HG03457 (cell line): ENCODE measurements at regions not wholly inside any gene's neighbourhood (a gene's known extent, or its start where the extent isn't known, plus 50 kb on each side); places are given as distances from the start of the nearest gene placed in this dataset.
"Not testable (repeated sequence)": the region's sequence is repeated elsewhere in the genome, so short reads cannot be mapped to it uniquely, and the experiment has no call there.

Experiments
- ATAC-seq: cut with Tn5 transposase; IDR thresholded peaks from one replicate; pipeline ENCODE4 v1.9.1; 2021; ENCODE audit warnings: moderate number of reproducible peaks; ENCODE audit not compliant: unreplicated experiment

DNA sequence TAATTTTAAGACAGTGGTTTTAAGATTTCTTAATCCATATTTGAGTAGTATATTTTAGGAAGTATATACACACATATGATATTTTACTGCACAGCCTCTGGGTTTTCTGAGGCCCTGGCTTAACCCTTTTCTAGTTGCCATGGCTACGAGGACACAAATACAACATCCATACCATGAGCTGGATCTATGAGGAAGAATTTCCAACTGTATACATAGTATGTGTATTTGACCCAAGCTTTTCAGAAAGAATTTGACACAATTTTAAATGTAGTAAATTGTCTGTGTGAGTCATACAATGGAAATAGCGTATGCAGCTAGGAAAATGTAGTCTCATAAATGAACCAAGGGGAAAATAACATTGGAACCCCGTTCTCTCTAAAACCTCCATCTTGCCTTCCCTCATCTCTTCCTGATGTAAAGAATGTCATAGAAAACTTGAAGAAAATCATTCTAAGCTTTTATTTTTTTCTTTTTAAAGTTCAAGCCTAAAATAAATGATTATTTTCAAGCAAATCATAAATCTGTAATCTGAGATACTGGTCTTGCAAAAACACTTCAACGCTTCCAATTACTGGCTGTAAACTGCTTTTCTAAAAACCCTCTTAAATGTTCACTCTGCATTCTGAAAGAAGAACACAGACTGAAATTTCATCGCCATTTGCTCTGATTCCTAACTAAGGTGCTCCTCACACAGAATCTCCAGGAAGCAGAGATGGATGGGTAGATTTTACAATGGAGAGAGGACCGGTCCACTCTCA, 172.4 kb downstream of the LACC1 start:
- ATAC-seq = no peak

DNA sequence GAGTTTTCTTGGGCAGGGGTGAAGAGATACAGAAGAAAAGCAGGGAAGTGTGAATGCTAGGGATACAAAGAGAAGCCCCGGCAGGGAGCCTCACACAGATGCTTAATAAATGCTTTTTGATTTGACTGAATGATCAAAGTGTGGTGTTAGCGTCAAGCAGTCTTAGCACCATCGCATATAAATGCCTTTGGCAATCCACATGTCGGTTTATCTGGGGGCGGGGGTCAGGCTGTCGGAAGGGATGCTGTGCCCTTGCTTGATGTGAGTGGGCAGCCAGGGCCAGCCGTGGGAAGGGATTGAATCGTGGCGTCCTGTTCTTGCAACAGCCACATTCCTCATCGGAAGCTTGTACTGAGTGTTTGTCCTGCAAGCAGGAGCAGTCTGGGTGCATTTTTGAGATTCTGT, 173.1 kb downstream of the LACC1 start:
- no peak for ATAC-seq

DNA sequence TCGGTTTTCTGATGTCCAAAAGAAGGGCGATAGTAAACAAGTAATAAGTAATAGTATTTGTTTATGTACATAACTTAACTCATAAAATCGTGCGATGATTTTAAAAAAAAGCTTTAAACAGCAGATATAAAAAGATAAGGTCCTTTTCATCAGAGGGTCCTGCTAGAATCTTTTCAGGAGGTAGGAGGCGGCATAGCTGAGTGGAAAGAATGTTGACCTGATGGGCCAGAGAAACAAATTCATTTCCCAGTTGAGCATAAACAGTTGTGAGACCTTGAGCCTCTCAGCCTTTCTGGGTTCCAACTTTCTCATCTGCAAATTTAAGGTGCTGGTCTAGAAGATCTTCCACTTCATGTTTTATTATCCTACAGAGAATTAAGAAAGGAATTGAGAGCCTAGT, 173.5 kb downstream of the LACC1 start:
- no peak for ATAC-seq

DNA sequence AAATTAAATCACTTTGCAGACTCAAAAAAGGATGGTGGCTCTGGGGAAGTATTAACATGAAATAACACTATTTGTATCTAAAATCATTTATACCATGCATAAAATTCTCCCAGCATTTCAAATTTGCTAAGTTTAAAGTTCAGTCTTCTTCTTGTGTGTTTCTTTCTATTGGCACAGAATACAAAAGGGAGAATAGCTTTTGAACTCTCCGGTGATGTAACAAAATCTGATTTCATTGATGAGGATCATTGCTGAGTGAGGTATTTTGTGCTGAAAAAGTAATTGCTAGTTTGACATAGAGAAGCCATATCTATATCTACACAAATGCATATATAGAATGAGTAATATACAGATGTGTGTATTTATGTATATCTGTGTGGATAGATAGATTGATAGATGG, 174.8 kb downstream of the LACC1 start:
- ATAC-seq = no peak

DNA sequence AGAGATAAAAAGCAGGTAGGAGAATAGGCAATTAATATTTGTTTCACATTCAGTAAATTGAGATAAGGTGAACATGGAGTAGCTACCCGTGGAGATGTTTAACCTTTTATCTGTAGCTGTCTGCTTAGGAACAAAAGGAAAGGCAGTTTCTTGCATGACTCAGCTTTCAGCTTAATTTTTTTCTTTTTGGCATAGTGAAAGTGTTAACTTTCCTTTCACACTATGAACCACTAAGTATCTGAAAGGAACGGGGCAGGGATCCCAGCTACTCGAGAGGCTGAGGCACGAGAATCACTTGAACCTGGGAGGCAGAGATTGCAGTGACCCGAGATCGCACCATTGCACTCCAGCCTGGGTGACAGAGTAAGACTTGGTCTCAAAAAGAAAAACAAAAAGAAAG, 176.0 kb downstream of the LACC1 start:
- not testable (repeated sequence) for ATAC-seq

DNA sequence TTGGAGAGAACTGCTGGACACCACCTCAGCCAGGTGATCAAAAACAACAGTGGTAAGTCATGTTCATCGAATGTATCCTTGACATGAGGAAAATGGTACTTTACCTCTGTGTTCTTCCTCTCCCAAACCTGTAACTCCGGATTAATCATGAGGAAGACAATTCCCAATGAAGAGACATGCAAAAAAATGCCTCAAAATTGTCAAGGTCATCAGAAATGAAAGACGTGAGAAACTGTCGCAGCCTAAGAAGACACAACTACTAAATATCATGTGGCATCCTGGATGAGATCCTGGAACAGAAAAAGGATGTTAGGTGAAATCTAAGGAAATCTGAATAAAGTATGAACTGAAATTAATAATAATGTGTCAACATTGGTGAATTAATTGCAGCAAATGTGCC, 178.4 kb downstream of the LACC1 start:
- ATAC-seq = no peak

DNA sequence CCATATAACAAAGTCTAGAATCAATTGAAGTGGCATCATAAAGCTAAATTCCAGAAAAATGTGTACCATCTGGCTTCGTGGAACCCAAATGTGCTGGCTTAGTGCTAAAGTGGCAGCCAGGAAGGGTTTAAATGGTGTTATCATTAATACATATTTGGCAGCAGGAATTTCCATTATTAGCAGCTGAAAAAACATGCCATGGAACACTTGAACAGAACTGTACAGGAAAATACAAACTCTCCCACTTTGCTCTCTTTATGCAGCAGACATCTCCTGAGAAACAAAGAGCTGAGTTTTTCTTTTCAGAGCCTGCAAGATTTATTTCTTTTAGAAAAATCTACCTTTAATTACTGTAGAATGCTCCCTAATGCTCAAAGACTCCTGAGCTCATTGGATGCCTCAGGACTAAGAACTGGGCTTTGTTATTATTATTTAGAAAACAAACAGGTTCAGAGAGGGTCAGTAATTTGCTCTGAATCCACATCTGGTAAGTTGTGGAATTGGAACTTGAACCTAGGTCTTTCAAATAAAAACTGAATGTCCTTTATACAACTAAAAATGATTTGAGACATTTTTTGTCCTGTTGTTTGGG, 179.0 kb downstream of the LACC1 start:
- ATAC-seq = no peak

DNA sequence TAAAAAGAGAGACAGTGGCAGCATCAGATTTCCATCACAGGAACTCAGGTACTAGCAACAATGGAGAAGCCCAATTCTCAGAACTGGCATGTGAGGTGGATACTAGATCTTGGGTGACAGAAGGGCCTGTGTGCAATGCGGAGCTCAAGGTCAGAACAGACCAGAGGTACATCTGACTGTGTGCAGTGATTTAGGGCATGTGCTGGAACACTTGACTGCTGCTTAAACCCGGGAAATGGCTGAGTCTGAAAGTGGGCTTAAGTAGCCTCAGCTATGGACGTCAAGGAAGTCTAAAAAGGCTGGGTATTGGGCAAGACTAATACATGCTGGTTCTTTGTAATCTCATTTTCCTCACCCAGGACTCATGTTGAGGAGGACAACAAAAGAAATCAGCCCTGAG, 182.2 kb downstream of the LACC1 start:
- no peak for ATAC-seq

DNA sequence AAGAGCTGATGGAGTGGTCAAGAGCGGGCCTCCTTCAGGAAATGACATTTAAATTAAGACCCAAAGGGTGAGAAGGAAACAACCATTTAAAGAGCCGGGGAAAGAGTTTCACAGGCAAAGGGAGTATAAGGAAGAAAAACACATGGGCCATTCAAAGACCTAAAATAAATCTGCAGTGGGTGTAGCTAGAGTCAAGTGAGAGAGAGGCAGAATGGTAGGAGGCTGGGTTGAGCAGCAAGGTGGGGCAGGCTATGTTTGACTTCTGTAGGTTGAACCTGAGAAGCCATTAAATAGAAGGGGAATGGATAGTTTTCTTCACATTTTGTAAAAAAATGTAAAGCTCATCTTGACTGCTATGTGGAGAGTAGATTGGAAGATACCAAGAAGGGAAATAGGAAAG, 183.8 kb downstream of the LACC1 start:
- ATAC-seq = no peak

DNA sequence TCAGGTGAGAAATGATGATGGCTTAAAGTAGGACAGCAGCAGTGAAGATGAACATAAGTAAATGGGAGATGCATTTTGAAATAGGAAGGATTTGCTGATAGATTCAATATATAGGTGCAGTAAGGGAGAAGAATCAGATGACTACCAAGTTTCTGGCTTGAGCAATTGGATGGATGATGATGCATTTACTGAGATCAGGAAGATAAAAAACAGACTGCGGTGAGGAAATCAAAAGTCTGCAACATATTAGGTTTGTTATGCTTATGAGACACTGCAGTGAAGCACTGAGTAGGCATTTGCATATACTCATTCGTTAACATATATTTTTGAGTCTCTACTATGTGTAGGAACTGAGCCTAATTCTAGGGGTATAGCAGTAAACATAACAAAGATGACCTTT, 184.2 kb downstream of the LACC1 start:
- ATAC-seq = no peak

DNA sequence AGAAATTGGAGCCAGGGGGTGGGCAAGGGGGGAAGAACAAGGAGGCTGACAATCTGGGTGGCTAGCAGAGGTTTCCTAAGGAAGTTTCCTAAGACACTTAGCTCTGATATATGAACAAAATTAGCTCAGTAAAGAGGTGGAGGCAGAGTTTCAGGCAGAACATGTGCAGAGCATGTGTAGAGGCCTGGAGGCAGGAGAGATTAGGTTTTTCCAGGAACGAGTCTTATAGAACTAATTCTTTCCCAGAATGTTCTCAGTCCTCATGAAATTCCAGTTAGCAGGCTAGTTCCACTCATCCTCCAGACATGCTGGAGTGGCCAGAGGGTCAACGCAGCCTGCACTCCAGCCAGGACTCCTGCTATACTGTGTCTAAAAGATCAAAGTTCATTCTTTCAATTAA, 184.7 kb downstream of the LACC1 start:
- ATAC-seq = no peak

DNA sequence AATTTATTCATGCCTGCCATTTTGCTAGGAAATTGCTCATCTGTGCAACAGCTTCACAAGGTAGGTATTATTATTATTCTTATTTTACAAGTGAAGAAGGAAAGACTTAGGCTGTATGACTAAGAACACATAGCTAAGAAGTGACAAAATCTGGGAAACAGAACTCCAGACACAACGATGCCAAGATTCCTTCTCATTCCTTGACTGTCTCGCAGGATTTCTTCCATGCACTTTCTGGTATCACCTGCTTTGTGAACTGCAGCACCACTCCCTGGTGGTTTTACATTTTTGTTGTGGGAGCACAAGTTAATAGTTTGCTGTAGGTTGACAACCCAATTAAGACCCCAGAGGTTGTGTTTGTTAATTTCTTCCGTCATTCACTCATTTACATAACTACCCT, 188.5 kb downstream of the LACC1 start:
- no peak for ATAC-seq

DNA sequence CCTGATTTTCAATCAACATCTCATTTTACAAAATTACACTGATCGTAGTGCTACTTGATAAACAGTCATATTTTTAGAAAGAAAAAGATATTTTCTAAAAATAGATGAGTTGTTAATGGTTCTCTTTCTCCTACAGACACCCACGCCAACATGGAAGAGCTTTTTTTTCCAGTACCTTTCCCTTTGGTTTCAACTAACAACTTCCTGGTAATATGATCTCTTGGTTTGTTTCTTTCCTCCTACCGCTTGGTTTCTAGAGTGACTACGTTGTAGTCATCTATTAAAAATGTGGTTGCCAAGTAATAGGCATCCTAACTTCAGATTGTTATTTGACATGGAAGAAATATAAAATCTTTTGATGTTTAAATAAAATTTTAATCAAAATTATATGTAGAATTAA, 189.0 kb downstream of the LACC1 start:
- ATAC-seq = no peak

DNA sequence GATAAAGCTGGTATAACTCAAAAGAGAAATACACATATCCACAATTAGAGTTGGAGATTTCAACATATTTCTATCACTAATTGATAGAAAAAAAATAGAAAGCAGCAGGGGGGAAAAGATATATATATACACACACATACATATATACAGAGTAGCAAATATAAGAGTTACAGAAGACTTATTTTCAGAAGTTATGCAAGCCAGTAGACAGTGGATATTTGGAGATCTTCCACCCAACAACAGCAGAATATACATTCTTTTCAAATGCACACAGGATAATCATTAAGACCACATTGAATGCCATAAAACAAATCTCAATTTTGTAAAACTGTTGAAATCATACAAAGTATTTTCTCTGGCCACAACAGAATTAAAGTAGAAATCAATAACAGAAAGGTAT, 192.8 kb downstream of the LACC1 start:
- no peak for ATAC-seq

DNA sequence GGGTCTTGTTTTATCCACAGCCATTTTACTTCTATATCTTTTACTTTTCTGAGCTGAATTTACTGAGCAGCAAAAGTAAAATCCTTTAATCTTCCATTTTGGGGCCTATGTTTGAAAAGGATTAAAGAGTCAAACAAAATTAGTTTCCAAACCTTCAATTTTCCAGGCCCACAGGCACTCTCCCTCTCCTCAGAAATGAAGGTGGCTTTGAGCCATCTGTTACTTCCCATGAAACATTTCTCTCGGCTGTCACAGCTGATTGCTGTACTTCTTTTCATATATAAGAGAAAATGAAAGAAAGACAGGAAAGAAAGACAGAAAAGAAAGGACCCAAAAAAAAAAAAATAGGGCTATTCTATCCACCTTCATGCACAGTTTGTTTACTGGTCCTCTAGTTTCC, 194.9 kb downstream of the LACC1 start:
- ATAC-seq = no peak

DNA sequence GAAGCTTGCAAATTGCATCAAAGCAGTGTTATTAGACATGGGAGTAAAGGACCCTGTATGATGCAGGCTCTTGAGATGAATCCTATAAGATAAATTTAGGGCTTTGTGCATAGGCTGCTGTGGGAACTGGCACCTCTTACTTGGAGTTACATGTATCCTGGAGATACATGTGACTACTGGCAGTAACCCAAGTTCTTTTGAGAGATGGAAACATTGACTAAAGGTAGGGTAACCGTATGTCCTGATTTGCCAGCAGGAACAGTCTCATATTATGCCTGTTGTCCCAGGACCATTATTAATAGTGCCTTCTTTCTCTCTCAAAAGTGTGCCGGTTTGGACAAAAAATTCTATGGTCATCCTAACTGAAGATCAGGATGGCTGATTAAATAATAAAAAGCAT, 195.4 kb downstream of the LACC1 start:
- ATAC-seq = no peak

DNA sequence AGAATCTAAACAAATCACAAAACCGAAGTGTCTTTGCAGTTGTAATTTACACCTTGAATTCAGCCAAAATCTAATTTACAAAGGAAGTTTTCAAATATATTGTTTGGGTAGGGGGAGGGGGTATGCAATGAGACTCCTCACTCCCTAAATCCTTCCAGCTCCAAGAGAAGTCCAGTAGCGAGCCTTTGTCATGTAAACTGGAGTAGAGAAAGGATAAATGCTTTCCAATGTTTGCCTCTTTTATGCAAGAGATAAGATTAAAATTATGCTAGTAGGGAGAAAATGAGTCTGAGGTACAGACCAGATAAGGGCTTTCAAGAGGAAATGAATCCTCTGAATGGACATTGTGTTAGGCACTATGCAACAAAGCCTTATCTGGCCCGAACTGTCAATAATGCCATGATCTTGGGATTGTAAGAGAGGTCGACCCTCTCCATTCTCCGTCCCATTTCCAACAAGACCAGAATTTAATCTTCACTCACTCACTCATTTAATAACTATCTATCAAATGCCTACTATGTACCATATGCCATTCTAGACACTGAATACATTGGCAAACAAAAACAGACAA, 199.2 kb downstream of the LACC1 start:
- ATAC-seq = no peak

DNA sequence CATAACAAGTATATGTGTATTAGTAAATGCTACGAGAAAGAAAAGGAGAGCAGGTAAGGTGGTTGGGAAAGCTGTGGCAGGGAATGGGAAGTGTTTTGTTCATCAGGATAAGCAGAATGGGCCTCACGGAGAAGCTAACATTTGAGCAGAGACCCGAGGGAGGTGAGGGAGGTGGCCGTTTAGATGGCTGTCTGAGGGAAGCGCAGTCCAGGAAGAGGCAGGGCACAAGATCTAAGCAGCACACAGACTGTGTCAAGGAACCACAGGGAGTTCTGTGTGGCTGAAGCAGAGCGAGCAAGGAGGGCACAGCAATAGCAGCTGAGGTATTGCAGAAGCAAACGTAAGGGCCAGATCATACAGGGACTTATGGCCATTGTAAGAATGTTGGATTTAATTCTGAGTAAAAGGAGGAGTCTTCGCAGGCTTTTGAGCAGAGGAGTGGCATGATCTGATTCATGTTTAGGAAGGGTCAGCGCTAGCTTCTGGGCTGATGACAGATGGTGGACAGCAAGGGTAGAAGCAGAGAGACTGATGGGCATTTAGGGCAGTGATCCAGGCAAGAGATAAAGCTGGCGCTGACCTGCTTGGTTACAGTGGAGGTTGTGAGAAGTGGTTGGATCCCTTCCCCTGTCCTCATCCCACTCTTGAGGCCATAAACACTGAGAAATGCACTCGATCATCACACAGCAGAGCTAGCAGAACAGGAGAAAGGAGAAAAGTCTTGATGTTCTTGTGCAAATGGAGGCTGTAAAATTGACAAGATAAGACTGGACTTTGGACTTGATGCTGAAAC, 199.9 kb downstream of the LACC1 start:
- ATAC-seq = no peak

DNA sequence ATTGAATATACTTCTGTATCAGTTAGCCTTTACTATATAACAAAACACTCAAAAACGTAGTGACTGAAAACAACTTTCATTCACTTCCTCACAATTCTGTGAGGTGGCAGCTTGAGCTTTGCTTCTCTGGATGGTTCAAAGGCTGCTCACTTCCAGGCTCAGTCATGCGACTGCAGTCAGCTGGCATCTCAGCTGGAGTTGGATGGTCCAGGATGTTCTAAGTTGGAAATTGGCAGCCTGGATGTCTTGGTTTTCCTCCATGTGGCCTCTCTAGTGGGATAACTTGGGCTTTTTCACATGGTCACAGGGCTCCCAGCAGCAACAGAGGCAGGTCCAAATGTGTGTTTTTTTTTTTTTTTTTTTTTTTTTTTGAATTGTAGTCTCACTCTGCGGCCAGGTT, 204.4 kb downstream of the LACC1 start:
- ATAC-seq = no peak

DNA sequence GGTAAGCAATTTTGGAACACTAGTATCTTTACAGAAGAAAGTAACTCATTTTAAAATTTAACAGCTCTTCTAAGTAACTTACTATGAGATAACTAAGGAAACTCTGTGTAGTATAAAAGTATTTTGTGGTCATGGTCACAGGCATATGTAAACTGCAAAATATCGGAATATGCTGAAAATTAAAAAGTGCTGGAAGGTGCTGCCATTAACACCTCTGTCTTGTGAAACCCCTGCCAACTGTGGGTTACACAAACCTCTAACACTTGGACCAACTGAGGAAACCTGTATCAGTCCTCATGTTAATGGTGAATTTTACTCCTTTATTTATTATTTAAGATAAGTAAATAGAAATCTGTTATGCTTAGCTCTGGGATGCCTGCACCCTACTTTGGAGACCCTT, 206.7 kb downstream of the LACC1 start:
- no peak for ATAC-seq

DNA sequence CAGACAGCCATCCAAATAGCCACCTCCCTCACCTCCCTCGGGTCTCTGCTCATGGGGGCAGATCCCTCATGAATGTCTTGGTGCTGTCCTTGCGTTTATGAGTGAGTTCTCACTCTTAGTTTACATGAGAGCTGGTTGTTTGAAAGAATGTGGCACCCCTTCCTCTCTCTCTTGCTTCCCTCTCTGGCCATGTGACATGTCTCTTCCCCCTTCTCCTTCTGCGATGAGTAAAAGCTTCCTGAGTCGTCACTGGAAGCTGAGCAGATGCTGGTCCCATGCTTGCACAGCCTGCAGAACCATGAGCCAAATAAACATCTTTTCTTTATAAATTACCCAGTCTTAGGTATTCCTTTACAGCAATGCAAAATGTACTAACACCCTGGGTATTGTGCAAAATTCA, 208.7 kb downstream of the LACC1 start:
- ATAC-seq = no peak

DNA sequence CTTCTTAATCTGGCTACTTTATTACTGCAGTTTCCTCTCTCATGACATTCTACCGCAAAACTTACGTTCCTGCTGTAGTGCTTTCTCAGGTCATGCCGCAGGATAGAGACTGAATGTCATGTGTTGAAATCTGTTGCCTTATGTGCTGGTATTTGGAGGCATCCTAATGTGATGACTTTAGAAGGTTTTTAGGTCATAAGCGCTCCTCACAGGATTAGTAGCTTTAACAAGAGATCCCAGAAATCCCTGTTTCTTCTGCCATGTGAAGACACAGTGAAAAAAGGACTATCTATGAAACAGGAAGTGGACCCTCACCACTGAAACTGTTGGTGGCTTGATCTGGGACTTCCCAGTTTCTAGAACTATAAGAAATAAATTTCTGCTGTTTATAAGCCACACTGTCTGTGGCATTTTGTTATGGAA, 209.3 kb downstream of the LACC1 start:
- no peak for ATAC-seq
